GM13976 (cell line): ENCODE measurements at regions not wholly inside any gene's neighbourhood (a gene's known extent, or its start where the extent isn't known, plus 50 kb on each side); places are given as distances from the start of the nearest gene placed in this dataset.

Source experiments
- DNase-seq: peaks from one replicate; pipeline ENCODE4 v3.0.0; 2012; ENCODE audit warnings: low spot score
- CTCF ChIP-seq: IDR thresholded peaks from 2 replicates; pipeline ENCODE4 v1.5.1; 2012; ENCODE audit warnings: borderline replicate concordance, mild to moderate bottlenecking; ENCODE audit not compliant: insufficient read depth; ENCODE audit errors: extremely low read depth, missing control alignments, control extremely low read depth
- in situ Hi-C: fragments of 300-500 bp; cut with MboI; formaldehyde crosslinking; loops from one replicate; pipeline ENCODE4 v1.12.0; 2022; ENCODE audit warnings: low sequenced_read_pairs, mixed read lengths, inconsistent platforms; ENCODE audit not compliant: unreplicated experiment

- DNase-seq, result no peak
- in situ Hi-C loops, result no loop called here
- no peak for TF ChIP-seq CTCF
Observed at GRCh38 chr3:117549716-117550115, 840.1 kb downstream of the TUSC7 start.

GRCh38 chr3:117550766-117551165 is 841.2 kb downstream of the TUSC7 start:
- TF ChIP-seq CTCF, result no peak
- no peak for DNase-seq
- in situ Hi-C loops, result no loop called here

GRCh38 chr3:117553461-117553860 is 843.9 kb downstream of the TUSC7 start:
- in situ Hi-C loops, result no loop called here
- no peak for TF ChIP-seq CTCF
- DNase-seq, result peak; percentile 22

GRCh38 chr3:117556646-117557407 is 847.2 kb downstream of the TUSC7 start:
- in situ Hi-C loops, result no loop called here
- DNase-seq, result no peak
- TF ChIP-seq CTCF, result no peak

- in situ Hi-C loops, result no loop called here
- no peak for TF ChIP-seq CTCF
- no peak for DNase-seq
Observed at GRCh38 chr3:117557464-117558090, 848.0 kb downstream of the TUSC7 start.

GRCh38 chr3:117558681-117559080 is 849.1 kb downstream of the TUSC7 start:
- no peak for DNase-seq
- in situ Hi-C loops, result no loop called here

More at GRCh38 chr3:117558681-117559080, 849.1 kb downstream of the TUSC7 start:
- no peak for TF ChIP-seq CTCF
